Medulla oblongata (tissue), 1 donor: ENCODE measurements at regions not wholly inside any gene's neighbourhood (a gene's known extent, or its start where the extent isn't known, plus 50 kb on each side); places are given as distances from the start of the nearest gene placed in this dataset.

Source experiments
- DNase-seq: peaks from one replicate; pipeline ENCODE4 v3.0.0-alpha.2; 2015; ENCODE audit errors: extremely low spot score

DNA sequence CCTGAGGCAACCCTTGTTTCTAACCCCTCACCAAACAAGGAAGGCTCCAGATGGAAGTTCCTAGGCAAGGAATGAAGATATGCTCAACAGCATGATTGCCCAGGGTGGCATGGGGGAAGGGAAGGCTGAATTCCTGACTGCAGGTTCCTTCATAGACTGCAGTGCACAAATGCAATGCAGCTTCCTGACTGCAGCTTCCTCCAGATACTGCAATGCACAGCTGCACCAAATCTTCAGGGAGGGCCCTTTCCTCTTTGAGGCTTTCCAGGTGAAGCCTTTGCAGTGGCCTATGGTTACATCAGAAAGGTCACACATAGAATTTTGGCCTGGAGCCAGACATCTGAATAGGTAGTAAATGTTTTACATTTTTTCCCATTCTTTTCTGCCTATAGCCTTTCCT is 58.8 kb upstream of the DYNAP start:
- DNase-seq: no peak

- no peak for DNase-seq
Measured at GRCh38 chr18:54532962-54533361, 58.1 kb upstream of the DYNAP start.
